LNCAP (cell line): ENCODE measurements at regions not wholly inside any gene's neighbourhood (a gene's known extent, or its start where the extent isn't known, plus 50 kb on each side); places are given as distances from the start of the nearest gene placed in this dataset.

ENCODE experiments used
- CTCF ChIP-seq: fragments of 450-650 bp; IDR thresholded peaks from 2 replicates; pipeline ENCODE4 v1.5.1; 2017; ENCODE audit warnings: mild to moderate bottlenecking

GRCh38 chr18:6604573-6604941 lies 125.0 kb upstream of the ARHGAP28 start:
- TF ChIP-seq CTCF: no peak

GRCh38 chr18:6605115-6605869 lies 124.2 kb upstream of the ARHGAP28 start:
- TF ChIP-seq CTCF: no peak

- no peak for TF ChIP-seq CTCF
Observed at GRCh38 chr18:6606411-6607085, 123.0 kb upstream of the ARHGAP28 start.

DNA sequence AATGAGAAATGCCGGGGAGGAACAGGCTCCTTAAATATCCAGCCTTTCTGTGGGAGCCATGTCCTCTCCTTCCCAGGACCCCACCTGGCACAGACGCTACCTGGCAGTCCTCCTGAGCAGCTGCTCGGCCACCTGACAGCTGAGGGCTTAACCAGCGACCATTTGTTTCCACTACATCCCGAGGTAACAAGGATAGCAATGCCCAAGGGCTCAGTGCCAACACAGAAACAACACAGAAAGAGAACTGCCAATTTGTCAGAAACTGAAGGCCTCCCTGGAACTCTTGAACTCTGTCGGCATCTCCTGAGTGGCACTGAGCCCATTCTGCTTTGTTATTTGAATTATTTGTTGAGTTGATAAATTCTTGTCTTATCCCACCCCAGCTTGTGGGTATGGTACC lies 122.2 kb upstream of the ARHGAP28 start:
- no peak for TF ChIP-seq CTCF

GRCh38 chr18:6609666-6610264 lies 119.8 kb upstream of the ARHGAP28 start:
- TF ChIP-seq CTCF: no peak

- no peak for TF ChIP-seq CTCF
Observed at GRCh38 chr18:6610466-6610865, 119.0 kb upstream of the ARHGAP28 start.

- TF ChIP-seq CTCF: no peak
Observed at GRCh38 chr18:6613581-6613980, 115.9 kb upstream of the ARHGAP28 start.
